ENCODE measurements at regions not wholly inside any gene's neighbourhood (a gene's known extent, or its start where the extent isn't known, plus 50 kb on each side); places are given as distances from the start of the nearest gene placed in this dataset.

GRCh38 chr5:8458038-8458383 lies 589.1 kb downstream of the MTRR start:
- Histone ChIP-seq H3K36me3 (no peaks in the 10 kb centered on the region), H3K4me3 (no peak overlapping the region), H3K79me2 (ENCODE audit: low read depth) (no peaks in the 10 kb centered on the region), H2AFZ (replicated peaks) (no peak overlapping the region), H3K27me3 (no peaks in the 10 kb centered on the region), H3F3A (ENCODE audit: low read depth) (no peaks in the 10 kb centered on the region), H4K20me1 (ENCODE audit: low read depth) (no peaks in the 10 kb centered on the region), H3K4me1 (no peaks in the 10 kb centered on the region), H3K9ac (no peak overlapping the region), H3K9me3 (ENCODE audit: low read depth) (no peaks in the 10 kb centered on the region), H3K4me2 (no peak overlapping the region), H3K27ac (no peak overlapping the region)
- Mint-ChIP-seq H3K27me3 (ENCODE audit: insufficient read depth, low read depth) (no peaks in the 10 kb centered on the region), H3K4me3 (peak overlapping the region; percentile 89), H3K36me3 (peaks cover 2% of the 10 kb centered on the region), H3K4me1 (peaks cover 10% of the 10 kb centered on the region), H3K9me3 (peaks cover 8% of the 10 kb centered on the region), H3K27ac (no peak overlapping the region)
- no peak for TF ChIP-seq EZH2 (IDR thresholded peaks at IDR 0.05)
- TF ChIP-seq CTCF (IDR thresholded peaks at IDR 0.05), result no peak
- TF ChIP-seq EZH2phosphoT487 (IDR thresholded peaks at IDR 0.05), result no peak
- no peak for DNase-seq (ENCODE audit: low spot score)

- Histone ChIP-seq H2AFZ (replicated peaks) (no peak overlapping the region), H3K79me2 (ENCODE audit: low read depth) (no peaks in the 10 kb centered on the region), H3K9me3 (ENCODE audit: low read depth) (no peaks in the 10 kb centered on the region), H3K27me3 (no peaks in the 10 kb centered on the region), H3K9ac (no peak overlapping the region), H3K36me3 (no peaks in the 10 kb centered on the region), H3K4me2 (no peak overlapping the region), H3F3A (ENCODE audit: low read depth) (no peaks in the 10 kb centered on the region), H3K4me3 (no peak overlapping the region), H3K4me1 (no peaks in the 10 kb centered on the region), H3K27ac (no peak overlapping the region), H4K20me1 (ENCODE audit: low read depth) (no peaks in the 10 kb centered on the region)
- Mint-ChIP-seq H3K36me3 (peaks cover 2% of the 10 kb centered on the region), H3K27ac (no peak overlapping the region), H3K4me3 (no peak overlapping the region), H3K9me3 (peaks cover 4% of the 10 kb centered on the region), H3K4me1 (peaks cover 10% of the 10 kb centered on the region), H3K27me3 (ENCODE audit: insufficient read depth, low read depth) (no peaks in the 10 kb centered on the region)
- no peak for DNase-seq (ENCODE audit: low spot score)
- TF ChIP-seq EZH2phosphoT487 (IDR thresholded peaks at IDR 0.05), result no peak
These were observed 592.6 kb downstream of the MTRR start for GRCh38 chr5:8461543-8461942.

- H3K9me3 ChIP-seq (ENCODE audit: low read depth), result no peaks in the 10 kb centered on the region
- H3K4me1 Mint-ChIP-seq, result peaks cover 6% of the 10 kb centered on the region
- H3K4me1 ChIP-seq, result no peaks in the 10 kb centered on the region
- no peak for DNase-seq (ENCODE audit: low spot score)
- no peaks in the 10 kb centered on the region for H4K20me1 ChIP-seq (ENCODE audit: low read depth)
- no peak overlapping the region for H3K9ac ChIP-seq
- H3K4me3 ChIP-seq, result no peak overlapping the region
- no peaks in the 10 kb centered on the region for H3K79me2 ChIP-seq (ENCODE audit: low read depth)
- H3K9me3 Mint-ChIP-seq, result peaks cover 2% of the 10 kb centered on the region
- no peak overlapping the region for H3K4me2 ChIP-seq
- no peak overlapping the region for H3K4me3 Mint-ChIP-seq
- no peak overlapping the region for H2AFZ ChIP-seq (replicated peaks)
- H3K27me3 ChIP-seq, result no peaks in the 10 kb centered on the region
- no peak overlapping the region for H3K27ac Mint-ChIP-seq
- H3K36me3 Mint-ChIP-seq, result peaks cover 2% of the 10 kb centered on the region
- H3K27me3 Mint-ChIP-seq (ENCODE audit: insufficient read depth, low read depth), result no peaks in the 10 kb centered on the region
- H3K36me3 ChIP-seq, result no peaks in the 10 kb centered on the region
- no peak for TF ChIP-seq EZH2phosphoT487 (IDR thresholded peaks at IDR 0.05)
- TF ChIP-seq CTCF (IDR thresholded peaks at IDR 0.05), result no peak
- TF ChIP-seq EZH2 (IDR thresholded peaks at IDR 0.05), result no peak
- H3K27ac ChIP-seq, result no peak overlapping the region
- H3F3A ChIP-seq (ENCODE audit: low read depth), result no peaks in the 10 kb centered on the region
These were observed 593.6 kb downstream of the MTRR start for GRCh38 chr5:8462565-8462964.

- no peaks in the 10 kb centered on the region for H3K79me2 ChIP-seq (ENCODE audit: low read depth)
- DNase-seq (ENCODE audit: low spot score), result no peak
- H3K9me3 ChIP-seq (ENCODE audit: low read depth), result peaks cover 11% of the 10 kb centered on the region
- no peak overlapping the region for H3K27ac ChIP-seq
- Mint-ChIP-seq H3K9me3 (peaks cover 28% of the 10 kb centered on the region), H3K4me1 (no peaks in the 10 kb centered on the region), H3K27ac (no peak overlapping the region), H3K36me3 (peaks cover 3% of the 10 kb centered on the region), H3K4me3 (no peak overlapping the region), H3K27me3 (ENCODE audit: insufficient read depth, low read depth) (peaks cover 2% of the 10 kb centered on the region)
- no peak overlapping the region for H3K4me2 ChIP-seq
- H3K4me3 ChIP-seq, result no peak overlapping the region
- H3K9ac ChIP-seq, result no peak overlapping the region
- H2AFZ ChIP-seq (replicated peaks), result no peak overlapping the region
- H3K27me3 ChIP-seq, result no peaks in the 10 kb centered on the region
- H3K4me1 ChIP-seq, result no peaks in the 10 kb centered on the region
- no peaks in the 10 kb centered on the region for H4K20me1 ChIP-seq (ENCODE audit: low read depth)
- H3F3A ChIP-seq (ENCODE audit: low read depth), result no peaks in the 10 kb centered on the region
- TF ChIP-seq EZH2phosphoT487 (IDR thresholded peaks at IDR 0.05) (no peak), CTCF (IDR thresholded peaks at IDR 0.05) (no peak), EZH2 (IDR thresholded peaks at IDR 0.05) (no peak)
- H3K36me3 ChIP-seq, result no peaks in the 10 kb centered on the region
These were observed 601.5 kb downstream of the MTRR start for GRCh38 chr5:8470489-8470888.
